NCI-H2107 treated with DMSO at 0.1 percent for 48 hours (cell line): ENCODE measurements at regions not wholly inside any gene's neighbourhood (a gene's known extent, or its start where the extent isn't known, plus 50 kb on each side); places are given as distances from the start of the nearest gene placed in this dataset.
"Not testable (repeated sequence)": the region's sequence is repeated elsewhere in the genome, so short reads cannot be mapped to it uniquely, and the experiment has no call there.

Experiments used
- DNase-seq: peaks from one replicate; lab custom pipeline; 2025; ENCODE audit not compliant: unreplicated experiment; lab: John Stamatoyannopoulos, UW

DNA sequence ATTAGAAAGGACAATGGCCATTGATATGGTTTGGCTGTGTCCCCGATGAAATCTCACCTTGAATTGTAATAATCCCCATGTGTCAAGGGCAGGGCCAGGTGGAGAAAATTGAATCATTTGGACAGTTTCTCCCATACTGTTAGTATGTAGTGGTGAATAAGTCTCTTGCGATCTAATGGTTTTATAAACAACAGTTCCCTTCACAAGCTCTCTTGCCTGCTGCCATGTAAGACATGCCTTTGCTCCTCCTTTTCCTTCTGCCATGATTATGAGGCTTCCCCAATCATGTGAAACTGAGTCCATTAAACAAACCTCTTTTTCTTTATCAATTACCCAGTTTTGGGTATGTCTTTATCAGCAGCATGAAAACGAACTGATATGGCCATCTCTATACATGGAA, 302.7 kb downstream of the SFMBT2 start:
- no peak for DNase-seq

DNA sequence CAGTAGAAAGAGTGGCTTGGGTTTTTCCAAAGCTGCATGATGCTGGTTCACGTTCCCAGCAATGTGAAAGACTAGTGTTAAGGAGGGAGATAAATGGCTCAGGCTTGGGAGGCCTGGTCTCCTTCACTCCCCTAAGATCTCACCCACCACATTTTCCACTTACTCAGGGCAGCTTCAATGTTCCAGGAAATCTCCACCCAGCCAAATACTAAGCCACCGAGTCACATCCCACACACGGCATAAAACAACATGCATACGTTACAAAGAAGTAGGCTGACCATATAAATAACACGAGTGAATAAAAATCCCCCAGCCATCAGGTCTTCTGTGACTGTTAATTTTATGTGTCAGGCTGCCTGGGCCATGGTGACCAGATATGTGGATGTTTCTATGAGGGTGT, 303.5 kb downstream of the SFMBT2 start:
- DNase-seq: no peak

DNA sequence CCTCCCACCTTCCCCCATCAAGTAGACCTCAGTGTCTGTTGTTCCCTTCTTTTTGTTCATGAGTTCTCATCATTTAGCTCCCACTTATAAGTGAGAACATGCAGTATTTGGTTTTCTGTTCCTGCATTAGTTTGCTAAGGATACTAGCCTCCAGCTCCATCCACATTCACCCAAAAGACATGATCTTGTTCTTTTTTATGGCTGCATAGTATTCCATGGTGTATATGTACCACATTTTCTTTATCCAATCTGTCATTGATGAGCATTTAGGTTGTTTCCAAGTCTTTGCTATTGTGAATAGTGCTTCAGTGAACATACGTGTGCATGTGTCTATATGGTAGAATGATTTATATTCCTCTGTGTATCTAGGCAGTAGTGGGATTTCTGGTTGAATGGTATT, 306.5 kb downstream of the SFMBT2 start:
- DNase-seq: not testable (repeated sequence)

DNA sequence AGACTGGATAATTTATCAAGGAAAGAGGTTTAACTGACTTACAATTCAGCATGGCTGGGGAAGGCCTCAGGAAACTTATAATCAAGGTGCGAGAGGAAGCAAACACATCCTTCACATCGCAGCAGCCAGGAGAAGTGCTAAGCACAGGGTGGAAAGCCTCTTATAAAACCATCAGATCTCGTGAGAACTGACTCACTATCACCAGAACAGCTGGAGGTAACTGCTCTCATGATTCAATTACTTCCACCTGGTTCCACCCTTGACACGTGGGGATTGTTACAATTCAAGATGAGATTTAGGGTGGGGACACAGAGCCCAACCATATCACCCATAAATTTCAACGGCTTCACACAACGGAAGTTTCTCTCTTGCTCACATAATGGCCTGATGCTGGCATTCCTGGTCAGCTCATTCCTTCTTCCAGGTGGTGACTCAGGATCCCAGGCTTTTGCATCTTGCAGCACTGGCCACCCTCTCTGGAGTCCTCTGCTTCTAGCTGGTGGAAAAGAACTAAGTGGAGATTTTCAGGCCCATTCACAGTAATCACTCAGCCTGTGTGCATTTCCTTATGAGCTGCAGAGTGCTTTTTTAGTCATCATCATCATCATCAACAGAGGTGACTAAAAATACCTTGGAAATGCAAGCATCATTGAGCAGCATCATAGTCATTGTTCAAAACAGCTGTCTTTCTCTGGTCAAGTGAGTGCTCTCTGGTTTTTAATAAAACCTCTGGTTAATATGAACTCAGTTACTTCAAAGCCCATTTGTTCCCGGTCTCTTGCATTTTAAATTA, 308.1 kb downstream of the SFMBT2 start:
- DNase-seq: no peak

DNA sequence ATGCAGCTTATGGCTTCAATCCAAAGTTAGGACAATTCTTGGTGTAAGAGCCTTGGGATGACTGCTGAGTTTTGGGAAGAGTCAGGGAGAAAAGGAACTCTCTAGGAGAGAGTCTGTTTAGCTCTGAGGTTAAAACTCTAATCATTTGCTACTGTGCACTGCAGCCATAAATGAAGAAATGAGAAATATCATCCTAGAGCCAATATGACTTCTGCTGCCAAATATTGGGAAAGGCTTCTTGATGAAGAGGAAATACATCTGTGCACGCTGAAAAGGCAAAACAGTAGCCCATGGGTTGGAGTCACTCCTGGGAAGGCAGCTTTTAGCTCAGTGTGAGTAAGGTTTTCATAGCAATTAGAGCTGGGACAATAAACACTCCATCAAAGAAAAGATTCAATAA, 308.8 kb downstream of the SFMBT2 start:
- no peak for DNase-seq

DNA sequence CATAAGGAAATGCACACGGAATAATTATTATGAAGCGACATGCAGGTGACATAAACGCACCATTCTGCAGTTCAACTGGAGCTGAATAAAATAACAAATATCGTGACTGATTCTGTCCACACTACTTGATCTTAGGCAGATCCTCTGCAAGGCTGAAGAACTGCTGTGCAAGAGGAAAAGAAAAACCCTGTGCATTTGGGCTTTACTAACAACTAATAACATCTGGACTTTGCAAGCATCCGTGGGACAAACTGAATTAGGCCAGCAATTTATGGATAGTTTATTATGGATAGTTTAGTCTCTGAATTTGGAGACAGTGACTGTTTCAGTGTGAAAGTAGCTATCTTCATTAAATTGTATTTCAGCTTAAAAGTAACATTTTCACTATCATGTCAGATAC, 309.4 kb downstream of the SFMBT2 start:
- no peak for DNase-seq

DNA sequence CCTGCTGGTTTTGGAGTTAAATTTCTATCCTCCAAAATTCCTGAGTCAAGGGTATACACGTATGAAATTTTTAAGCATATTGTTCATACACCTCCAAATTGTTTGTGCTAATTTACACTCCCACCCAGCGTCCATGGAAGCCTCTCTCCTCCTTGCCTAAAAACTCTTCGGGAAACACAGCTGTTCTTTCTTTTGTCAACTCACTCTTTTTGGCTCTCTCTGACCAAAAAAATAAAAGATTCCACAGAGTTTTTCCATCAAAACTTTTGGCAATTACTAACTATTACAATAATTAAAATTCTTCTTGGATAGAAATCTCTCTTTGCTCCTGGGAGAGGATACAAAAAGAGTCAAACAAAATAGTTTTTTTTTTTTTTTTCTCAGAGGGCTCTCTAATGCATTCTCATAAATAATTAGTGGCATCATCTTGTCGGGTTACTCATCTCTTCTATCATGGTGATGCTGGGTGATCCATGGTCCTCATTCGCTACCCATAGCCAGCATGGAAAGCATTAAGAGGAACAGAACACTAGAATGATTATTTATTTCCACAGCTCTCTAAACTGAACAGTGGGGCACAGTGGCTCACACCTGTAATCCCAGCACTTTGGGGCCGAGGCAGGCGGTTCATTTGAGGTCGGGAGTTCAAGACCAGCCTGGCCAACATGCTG, 310.7 kb downstream of the SFMBT2 start:
- DNase-seq: no peak

DNA sequence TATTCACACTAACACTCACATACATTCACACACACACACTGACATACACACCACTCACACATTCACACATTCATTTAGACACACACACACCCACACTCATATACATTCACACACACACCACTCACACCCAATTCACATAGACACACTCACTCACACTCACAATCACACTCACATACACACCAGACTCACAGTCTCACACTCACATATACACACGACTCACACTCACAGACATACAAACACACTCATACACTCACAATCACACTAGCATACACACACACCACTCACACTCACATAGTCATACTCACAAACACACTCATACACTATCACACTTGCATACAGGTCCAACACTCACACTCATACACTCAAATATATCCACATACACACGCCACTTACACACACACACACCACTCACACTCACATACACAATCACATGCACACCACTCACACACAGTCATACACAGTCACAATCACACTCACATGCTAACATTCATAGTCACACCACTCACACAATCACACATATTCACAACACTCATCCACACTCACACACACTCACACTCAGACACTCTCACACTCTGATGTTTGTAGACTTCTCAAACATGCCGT, 312.6 kb downstream of the SFMBT2 start:
- no peak for DNase-seq

DNA sequence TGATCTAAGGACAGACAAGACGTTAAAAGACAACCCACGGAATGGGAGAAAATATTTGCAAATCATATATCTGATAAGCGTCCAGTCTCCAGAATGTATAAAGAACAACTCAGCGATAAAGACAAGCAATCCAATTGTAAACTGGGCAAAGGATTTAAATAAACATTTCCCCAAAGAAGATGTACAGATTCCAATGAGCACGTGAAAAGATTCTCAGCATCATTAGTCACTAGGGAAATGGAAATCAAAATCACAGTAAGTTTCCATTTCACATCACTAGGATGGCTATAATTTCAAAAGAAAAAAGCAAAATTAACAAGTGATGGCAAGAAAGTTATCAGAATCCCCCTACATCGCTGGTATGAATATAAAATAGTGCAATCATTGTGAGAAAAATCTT, 316.1 kb downstream of the SFMBT2 start:
- no peak for DNase-seq

DNA sequence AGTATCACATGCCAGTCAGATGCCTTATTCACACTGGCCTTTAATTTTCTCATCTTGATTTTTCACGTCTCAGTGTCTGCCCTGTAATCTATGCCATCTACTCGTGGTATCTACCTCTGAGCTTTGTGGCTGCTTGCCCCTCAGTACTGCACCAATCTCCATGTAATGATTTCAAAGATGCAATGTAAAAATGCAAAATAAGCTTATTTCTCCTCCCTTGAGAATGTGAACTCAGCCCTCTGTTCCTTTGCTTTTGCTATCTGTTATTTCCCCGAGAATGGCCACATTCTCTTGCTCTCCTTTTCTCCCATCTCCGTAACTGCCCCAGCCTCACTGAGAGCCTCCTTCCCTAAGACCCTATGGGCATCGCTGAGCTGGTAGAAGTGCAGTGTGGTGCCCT, 317.5 kb downstream of the SFMBT2 start:
- DNase-seq: no peak

DNA sequence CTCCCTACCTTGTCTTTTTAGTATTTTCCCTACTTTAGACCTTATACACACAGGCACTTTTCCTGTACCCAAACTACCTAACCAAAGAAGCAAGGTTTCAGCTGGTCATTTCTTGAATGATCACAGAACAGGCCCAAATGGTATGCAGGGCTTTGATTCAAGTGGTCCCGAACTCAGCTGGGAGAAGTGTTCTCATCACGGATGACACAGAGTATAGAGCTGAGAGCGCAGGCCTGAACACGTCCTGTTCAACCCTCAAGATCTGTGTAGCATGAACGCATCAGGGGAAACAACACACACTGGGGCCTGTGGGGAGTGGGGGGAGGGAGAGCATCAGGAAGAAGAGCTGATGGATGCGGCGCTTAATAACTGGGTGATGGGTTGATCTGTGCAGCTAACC, 318.2 kb downstream of the SFMBT2 start:
- no peak for DNase-seq

DNA sequence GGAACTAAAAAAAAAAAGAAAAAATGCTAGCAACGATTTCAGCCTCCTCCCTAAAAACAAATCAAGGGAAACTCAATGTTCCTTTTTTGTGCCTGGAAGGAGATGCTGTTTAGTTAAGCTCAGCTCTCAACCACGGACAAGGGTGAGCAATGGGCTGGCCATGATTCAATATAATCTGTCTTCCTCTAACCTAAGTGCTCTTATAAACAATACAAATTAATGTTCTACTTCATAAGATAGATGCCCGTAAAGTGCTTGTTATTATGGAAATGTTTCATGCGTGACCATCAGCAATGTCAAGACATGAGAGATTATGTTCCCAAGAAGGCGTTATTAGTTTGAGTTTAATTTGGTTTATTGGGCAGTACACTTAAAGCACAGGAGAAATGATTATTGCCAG, 320.3 kb downstream of the SFMBT2 start:
- DNase-seq: no peak

DNA sequence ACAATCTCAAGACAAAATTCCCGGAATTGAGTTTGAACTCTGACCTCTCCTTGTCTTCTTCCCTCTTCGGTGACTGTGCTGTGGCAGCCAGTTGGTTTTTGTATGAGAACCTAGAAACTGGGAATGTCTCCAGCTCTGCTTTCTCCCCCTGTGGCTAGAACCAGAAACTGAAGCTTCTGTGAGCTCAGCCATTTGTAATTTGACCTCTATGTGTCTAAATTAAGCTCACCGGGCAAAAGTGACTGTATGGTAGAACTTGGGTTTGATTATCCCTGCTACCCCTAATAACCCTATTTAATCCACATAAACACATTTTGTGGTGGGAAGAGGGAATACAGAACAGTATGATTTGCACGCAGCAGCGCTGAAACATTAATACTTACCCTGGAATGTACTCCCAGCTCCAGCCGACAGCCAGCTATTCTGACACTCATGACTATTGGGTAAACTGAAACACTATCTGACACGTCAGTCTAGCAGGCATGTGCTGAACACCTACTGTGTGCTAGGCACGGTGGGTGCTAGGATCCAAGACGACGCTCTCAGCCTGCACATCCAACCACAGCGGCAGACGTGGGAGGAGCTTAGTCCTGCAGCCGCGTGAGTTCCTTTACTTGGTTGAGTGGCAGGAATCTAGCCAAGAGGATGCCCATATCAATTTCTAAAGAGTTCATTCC, 324.8 kb downstream of the SFMBT2 start:
- DNase-seq: no peak

DNA sequence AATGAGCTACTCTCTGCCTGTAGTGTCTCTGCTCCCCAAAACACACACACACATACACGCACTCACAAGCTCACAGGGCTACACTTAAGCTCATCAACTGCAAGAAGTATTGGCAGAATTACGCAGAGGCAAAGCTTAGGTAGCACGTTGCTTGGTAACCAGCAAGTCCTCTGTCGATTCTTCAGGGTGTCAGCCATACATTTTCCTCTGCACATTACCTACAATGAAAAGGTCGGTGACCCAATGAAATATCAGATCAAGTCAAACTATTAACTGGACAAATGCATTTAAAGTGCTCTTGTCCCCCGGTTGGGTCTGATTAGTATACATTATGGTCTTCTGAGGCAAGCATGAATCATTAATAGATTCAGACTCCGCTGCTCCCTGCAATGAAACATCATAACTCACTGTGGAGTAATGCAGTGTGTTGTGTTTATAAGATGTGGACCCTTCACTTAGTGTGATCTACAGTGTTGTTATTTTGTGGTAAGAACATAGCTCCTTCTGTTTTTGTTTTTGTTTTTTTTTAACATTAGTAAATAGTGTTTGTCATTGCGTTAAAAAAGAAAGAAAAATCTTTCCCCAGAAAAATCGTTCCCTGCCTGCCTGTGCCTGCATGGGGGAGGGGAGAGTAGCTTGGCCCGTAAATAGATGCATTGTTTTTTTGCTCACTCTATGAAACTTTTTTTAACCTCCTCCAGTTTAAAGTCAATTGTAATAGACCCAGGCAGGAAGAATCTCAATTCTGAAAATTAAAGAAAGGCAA, 325.5 kb downstream of the SFMBT2 start:
- no peak for DNase-seq

DNA sequence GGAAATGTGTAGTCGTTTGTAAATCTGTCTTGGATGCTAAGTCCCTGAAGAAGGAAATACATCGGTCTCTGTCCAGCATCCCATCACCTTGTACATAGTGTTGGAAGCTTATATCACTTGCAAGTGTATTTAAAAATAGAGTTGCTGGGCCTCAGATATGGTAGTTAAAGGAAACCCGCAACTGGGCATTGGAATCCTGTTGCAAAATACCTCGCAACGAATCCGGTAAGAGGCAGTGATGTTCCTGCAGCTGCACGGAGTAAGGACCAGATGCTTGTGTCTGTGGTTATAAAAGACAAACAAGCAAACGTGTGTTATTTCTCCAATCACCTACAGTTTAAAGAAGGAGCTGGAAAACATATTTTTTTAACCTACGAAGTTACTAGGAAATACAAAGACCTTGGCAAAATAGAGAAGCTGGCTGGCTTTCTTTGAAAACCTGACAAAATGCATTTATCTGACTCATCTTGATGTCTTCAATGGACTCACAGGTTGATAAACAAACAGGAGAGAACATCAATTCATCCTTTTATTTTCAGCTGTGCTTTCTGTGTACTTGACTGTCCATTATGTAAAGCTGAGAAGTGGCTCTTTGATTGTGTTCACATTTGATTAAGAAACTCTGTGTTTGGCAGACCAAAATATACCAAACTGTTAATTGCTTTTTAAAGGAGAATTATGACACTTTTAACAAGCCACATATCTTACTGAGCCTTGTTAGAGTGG, 326.4 kb downstream of the SFMBT2 start:
- no peak for DNase-seq

DNA sequence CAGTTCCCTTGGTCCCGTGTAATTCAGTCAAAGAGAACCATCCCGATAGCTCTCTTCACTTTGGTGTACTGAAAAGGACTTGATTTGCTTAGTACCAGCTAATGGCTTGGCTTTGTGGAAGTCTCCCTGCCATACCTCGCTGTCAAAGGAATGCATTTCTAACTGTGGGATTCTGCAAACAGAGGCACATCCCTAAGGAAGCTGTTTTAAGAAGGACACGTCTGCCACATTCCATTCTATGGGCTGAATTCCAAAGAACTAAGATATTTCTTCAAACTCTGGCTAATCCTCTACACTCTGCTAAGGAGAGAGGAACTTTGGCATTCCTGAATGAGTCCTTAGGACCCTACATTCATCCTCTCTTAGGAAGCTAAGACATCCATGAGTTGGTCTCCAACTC, 327.9 kb downstream of the SFMBT2 start:
- DNase-seq: no peak

DNA sequence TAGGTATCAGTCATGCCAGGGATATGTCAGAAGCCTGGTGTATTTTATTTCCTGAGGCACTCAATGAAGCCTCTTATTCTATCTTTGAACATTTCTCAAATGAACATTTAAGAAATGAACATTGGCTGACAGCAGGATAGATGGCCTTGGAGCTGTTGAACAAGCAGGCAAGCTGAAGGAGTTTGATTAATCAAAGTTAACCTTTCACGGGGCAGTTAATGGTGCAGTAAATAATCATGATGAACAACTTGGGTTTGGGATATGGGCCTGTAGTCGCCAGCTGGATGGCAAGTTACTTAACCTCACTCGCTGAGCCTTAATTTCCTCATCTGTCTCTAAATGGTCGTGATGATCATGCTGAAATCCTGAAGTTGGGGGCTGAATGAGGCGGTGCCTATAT, 333.0 kb downstream of the SFMBT2 start:
- DNase-seq: no peak

DNA sequence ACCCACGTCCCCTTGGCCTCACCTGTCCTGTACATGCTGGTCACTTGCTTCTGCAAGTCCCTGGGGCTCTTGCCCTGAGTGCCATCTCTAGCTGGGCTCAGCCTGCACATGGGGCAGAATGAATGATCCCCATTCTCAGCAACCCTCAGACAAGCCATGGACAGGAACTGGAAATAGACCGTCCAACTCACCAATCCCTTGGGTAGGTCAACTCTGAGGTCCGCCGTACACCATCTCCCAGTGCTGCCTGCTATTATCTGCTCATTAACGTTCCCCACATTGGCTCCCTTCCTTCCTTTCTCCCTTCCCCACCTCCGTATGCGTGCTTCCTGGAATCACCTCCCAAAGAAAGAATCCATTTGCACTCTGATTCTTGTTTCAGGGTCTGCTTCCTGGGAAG, 335.0 kb downstream of the SFMBT2 start:
- DNase-seq: no peak

DNA sequence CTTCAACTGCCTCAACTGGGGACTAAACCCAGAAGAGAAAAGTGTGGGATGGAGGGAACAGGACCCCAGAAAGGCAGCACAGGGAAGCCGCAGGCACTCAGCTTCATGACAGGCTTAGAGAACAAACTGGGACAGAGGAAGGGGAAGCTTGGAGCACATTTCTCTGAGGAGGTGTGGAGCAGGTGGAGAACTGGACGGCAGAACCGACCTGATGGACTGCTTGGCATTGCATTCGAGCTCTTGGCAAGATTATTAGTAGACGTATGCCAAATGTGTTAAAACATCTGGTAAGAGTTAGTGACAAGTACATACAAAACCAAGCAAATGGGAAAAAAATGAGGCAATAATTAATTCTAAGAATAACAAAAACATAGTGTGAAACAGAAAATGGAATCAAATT, 335.7 kb downstream of the SFMBT2 start:
- DNase-seq: no peak

DNA sequence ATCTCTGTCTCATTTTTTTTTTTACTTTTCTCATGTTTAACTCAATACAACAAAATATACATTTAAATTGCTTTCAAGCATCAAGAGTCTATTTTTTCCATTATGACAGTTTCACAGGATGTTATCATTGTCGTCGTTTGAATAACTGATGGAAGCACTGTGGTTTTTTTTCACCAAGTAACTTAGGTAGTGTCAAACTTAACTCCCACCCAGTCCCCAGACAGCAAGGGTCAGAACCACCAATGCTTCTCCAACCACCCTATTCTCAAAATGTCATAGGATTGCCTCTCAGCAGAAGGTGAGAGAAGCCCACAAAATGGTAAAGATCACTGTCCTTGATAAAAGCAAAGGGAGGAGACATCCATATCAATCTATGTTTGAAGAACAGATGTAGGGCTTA, 339.4 kb downstream of the SFMBT2 start:
- DNase-seq: no peak
